NCI-H526 treated with DMSO at 0.1 percent for 48 hours (cell line): ENCODE measurements at regions not wholly inside any gene's neighbourhood (a gene's known extent, or its start where the extent isn't known, plus 50 kb on each side); places are given as distances from the start of the nearest gene placed in this dataset.
"Not testable (repeated sequence)": the region's sequence is repeated elsewhere in the genome, so short reads cannot be mapped to it uniquely, and the experiment has no call there.

Source experiments
- DNase-seq: peaks from one replicate; lab custom pipeline; 2025; lab: John Stamatoyannopoulos, UW

DNA sequence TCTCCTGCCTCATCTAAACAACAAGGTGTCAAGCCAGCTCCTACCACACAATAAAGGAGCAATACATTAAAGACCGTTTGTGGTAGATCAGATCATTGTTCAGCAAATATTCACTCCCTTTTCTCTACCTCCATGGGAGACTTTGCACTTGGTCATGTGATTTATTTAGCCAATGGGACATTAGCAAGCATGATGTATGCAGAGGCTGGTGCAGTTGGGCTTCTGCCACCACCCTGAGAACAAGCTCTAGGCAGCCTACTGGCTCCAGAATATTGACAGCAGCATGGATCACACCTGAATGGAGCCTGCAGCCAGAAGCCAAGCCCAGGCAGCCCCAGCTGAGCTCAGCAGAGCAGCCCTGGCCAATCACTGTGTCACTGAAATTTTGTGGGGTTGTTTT lies 99.4 kb upstream of the UBE2E2 start:
- DNase-seq: no peak

DNA sequence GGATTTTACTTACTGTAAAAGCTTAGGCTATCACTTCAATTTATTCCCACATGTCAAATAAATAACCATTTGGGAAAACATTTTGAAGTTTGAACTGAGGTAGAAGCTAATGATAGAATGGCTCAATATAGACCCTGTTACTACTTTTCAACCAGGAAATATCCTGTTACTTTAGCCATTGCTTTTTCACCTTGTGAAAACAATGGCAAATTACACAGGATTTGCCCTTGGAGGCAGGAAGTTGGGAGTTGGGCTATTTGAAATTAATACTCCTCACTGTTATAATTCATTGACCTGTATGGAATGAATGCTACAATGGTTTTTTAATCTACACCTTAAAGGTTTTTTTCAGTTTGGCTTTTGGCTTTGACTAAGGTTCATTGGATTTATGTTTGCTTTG lies 98.1 kb upstream of the UBE2E2 start:
- no peak for DNase-seq

DNA sequence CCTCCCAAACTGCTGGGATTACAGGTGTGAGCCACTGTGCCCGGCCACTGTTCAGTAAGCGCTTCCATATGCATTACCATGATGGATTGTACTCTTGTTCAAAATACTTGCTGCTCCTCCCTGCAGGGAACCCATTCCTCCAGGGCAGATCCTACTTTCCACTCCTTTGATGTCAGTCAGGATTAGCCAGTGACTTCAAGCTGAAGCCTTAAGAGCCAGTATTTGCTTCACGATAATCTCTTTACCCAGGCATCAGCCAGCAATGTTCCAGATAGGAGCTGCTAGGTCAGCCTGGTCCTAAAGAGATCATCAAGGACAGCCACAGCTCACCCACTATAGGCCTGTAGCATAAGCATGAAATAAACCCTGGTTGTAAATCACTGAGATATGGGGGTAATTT lies 96.5 kb upstream of the UBE2E2 start:
- DNase-seq: no peak

DNA sequence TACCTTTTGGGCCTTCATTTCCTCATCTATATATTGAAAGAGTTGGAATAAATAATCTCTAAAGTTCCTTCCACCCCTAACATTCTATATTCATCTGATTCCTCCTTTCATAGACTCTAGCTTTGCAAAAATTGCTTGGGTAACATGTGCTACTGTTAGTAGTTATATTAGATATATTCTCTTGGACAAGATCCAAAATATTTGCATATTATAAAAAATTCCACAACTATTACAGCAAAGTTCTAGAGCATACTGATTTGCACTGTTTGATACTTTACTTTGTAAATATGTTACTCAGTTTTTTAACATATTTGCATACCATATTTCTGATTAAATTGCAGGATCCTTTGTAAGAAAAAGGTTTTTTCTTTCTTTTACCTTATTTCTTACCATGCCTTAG lies 95.9 kb upstream of the UBE2E2 start:
- no peak for DNase-seq

DNA sequence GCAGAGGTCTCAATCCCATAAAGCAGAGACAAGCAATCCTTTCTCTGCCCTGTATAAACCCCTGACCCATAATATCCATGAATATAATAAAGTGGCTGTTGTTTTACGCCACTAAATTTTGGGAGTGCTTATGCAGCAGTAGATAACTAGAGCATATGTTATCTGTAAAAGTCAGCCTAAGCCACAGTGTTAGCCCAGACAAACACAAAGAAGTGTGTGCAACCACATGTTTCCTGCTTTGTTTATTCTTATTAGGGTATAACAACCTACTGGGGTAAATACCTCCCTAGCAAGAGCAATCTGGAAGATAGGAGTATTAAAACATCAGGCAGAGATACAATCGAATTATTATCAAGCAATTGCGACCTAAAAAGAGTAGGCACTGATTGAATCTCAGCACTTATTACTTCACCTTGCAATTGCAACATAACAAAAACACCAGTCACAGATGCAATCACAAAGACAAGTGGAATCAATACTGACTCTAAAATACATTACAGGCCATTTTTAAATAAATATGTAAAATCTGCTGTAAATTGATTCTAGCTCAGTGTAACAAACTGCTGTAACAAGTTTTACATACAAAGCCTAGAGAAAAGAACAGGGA lies 94.6 kb upstream of the UBE2E2 start:
- DNase-seq: no peak

DNA sequence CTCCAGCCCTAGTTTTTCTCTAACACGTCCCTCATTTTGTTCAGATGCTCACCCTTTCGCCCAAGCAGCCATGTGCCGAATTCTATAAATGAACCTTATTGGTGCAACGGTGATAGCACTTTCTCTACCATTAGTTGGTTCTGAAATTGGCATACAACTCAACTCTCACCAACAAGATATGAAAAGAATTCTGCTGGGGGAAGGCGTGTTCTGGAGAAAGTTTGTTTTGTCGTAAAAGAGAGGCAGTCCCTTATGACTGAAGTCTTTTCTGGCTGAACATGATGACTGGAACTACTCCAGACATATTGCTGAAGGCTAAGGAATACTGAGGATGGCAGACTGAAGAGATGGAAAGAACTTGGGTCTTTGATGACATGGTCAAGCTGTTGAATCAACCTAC lies 91.8 kb upstream of the UBE2E2 start:
- no peak for DNase-seq

DNA sequence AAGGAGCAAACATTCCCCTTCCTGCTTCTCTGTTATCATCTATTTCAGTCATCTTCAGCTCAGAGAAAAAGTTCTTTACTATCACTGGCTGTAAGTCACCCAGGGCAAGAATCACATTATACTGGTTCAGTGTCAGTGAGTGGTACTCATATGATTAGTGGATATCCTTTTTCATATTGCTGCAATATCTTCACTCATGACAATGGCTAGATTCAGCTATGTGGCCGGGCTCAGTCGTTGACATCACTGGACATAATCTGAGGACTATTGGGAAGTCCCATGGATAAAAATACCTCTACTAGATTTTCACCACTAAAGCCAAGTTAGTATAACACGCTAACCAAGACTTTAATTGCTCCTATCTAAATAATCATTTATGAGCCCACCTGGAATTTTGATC lies 91.3 kb upstream of the UBE2E2 start:
- DNase-seq: no peak

DNA sequence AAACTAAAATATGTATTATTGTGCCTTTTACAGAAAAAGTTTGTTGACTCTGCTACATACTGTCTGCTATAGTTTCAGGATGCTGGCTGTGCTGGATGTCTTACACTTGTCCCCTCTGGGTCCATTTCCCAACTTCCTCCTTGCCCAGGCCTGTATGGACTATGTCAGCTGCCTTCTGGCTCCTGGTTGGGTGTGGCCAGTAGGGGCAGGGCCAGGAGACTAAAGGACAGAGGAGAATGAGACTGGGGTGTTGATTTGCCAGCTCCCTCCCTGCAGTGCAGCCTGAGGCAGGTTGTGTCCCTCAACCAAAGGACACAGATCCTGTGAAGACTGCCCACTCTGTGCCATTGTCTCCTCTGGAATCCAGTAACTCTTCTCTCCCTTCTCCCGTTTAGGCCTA lies 90.6 kb upstream of the UBE2E2 start:
- no peak for DNase-seq

DNA sequence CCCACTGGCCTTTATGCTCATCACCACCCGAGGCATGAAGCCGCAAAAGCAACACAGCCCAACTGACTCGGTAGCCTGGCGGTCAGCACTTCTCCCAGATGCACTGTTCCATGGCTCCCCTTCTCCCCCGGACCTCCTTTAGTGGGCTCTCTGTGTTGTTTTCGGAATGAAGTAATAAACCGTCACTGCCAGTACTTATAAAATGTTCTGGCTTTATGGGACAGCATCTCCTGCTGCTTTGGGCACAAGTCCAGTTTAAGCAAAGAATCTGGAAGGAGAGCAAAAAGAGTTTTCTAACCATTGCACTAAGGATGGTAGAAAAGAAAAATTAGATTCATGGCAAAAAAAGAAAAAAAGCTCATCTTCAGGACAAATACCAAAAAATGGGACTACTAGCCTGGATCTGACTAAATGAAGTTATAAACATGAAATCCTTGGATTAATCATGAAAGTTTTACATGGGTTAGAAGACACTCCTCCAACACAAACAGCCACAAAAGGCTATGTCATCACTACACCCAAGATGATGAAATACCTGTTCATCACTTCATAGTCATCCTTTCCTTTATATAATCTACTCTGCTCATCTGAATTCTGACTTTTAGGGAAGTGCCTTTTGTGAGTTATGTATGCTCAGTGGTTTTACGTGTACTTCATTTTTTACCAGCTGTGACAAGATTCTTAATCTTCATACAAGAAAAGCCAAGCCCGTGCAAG lies 89.5 kb upstream of the UBE2E2 start:
- no peak for DNase-seq

DNA sequence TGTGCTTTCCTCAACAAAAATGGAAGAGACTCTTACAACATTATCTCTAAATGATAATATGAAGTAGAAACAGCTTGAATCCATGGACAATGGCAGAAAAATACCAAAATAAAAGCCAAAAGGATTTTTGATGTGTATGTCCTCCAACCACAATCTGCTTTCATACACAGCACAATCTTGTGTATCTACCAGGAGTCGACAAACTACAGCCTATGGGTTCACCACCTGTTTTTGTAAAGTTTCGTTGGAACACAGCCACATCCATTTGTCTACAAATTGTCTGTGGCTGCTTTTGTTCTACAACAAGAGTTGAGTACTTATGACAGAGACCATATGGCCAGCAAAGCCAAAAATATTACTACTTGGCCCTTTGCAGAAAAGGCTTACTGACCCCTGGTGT lies 88.7 kb upstream of the UBE2E2 start:
- DNase-seq: no peak

DNA sequence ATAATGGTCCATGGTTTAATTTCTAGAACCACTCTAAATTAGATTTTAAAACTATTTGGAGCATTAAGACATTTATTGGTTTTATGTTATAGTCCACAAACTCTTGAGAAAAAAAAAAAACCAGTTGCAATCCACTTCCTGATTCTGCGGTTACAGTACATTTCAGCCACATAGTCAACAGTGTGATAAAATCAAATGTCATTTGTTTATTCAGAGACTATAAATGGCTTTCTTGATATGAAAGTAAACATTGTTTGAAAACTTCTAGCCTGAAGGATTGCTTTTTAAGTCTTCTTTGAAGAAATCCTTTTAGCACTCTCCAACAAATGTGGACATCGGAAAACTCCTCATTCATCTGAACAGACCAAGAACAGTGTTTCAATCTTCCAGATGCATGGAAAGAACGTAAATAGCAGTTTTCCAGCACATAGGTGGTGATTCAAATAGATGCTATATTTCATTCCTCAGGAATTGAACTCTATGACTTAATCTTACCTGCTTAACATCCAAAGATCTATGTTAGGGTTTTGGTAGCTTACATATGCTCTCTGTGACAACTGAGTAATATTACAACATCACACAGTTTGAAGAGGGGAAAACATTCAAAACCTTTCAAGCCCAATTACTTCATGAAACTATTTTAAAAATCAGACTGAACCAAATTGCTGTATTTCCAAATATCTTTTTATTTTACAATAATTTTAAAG lies 87.8 kb upstream of the UBE2E2 start:
- DNase-seq: peak; percentile 47

DNA sequence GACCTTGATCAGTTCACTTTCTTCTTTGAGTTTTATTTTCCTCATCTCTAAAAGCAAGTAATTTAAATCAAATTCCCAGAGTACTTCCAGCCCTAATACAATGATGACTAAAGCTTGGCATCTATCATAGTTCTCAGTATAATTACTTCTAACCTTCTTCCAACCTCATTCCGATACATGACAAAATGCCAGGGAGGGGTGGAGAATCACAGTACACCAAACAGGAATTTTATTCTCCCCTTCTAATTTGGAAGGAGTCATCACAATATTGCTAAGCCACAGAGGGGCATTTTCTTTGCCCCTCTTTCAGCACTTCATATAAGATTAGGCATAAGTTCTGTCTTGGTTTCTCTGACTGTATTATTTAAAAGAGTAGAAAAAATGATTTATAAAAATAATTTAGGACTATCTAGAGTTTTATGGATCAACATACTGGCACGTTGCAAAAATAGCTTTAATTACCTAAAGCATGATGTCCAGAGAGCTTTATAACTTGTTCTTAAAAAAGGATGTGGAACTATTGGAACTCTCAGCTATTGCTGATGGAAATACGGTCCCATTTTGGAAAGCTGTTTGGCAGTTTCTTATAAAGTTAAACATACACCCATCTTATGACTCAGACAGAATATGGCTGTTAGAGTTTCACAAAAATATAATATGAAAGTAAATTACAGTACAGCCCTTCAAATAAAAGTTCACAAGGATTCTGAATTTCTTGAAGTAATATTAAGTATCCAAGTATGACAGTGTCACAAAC lies 86.9 kb upstream of the UBE2E2 start:
- DNase-seq: no peak

DNA sequence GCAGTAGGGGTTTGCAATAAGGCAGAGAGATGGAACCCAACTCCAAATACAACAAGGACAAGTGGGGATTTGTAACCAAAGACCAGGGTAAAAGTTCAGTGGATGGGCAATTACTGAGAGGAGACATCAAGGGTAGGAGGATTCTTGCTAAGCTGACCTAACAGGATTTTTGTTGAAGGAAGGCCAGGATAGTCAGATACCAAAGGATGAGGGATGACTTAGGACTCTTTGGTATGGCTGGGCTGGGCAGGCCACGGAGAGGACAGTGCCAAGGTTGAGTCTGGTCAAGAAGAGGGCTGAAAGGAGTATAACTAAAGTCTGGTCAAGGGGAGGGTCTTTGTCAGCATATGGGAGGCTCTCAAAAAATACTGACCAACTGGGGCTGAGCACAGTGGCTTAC lies 85.3 kb upstream of the UBE2E2 start:
- DNase-seq: no peak

DNA sequence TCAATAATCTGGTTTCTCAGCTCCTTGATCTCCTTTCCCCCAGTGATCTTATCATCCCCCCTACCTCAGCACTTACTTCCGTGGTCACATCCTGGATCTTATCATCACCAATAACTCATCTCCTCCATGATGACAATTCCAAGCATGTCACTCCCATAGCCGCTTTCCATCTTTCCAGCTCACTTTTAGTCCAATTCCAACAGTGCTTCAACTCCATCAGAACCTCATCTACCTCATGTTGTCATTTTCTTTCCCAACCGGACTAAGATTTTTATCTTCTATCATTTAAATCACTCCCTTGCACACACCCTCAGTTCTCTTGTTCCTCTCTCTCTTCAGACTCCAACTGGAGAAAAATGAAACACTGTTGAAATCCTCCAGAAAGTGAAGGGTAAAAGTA lies 75.9 kb upstream of the UBE2E2 start:
- DNase-seq: no peak

DNA sequence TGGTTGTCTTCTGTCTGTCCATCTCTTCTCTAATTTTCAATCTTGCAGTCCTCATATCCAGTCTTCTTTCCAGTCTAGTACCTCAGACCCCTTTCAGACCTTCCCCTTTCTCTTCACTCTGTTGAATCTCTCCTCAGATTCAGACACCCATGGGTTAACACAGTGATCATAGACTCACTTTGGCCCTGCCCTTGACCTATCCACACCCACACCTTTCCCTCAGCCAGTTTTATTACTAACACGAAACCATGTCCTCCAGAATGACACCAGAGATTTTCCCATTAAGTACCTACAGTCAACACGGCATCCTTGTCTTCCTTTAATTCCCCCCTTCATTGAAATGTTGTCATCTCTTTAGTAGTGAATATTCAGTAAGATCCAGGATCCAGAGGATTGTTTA lies 74.5 kb upstream of the UBE2E2 start:
- DNase-seq: no peak

DNA sequence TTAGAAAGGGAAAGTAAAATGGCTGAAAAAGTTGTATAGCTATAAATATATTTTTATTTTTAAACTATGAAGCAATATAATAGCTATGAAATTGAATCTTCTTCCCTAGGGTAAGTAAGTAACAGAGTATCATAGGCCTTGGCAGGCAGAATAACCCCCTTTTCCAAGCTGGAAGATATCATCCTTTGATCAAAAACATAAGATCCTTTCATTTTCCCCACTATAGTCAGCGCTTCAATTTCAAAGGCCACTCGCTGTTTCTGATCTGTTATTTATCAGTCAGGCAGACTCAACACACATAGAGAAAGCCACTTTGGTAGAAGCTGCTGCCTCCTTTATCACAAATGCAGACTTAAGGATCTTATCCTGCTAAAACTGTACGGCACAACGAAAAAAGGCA lies 74.0 kb upstream of the UBE2E2 start:
- no peak for DNase-seq

DNA sequence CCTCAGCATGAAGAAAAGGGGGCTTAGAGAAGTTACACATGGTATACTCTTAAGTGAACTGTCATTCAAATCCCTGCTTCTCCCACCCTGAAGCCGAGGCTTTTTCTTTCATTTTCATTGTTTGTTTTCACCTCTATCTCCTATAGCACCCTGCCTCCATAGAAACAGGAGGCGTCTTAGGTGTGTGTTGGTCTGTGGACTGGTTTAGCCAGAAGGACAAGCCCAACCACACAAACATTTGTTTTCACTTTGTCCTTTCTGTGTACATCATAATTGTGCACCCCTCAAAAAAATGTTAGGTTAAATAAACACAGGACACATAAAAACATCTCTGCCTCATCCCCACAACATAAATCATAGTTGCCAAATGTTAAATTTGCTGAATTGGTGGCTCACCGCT lies 73.3 kb upstream of the UBE2E2 start:
- no peak for DNase-seq

DNA sequence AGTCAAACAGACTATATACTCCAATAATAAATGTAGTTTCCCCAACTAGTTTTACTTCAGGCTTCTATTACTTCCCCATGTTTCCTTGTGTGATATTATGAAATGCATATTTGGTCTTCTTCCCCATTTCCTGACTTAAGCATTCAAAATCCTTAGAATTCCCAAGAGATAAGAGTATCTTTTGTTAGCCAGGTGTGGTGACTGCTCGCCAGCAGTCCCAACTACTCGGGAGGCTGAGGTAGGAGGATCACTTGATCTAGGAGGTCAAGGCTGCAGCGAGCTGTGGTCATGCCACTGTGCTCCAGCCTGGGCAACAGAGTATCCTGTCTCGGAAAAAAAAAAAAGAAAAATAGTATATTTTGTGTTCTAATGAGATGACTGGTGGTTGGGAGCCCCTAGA lies 72.7 kb upstream of the UBE2E2 start:
- no peak for DNase-seq

DNA sequence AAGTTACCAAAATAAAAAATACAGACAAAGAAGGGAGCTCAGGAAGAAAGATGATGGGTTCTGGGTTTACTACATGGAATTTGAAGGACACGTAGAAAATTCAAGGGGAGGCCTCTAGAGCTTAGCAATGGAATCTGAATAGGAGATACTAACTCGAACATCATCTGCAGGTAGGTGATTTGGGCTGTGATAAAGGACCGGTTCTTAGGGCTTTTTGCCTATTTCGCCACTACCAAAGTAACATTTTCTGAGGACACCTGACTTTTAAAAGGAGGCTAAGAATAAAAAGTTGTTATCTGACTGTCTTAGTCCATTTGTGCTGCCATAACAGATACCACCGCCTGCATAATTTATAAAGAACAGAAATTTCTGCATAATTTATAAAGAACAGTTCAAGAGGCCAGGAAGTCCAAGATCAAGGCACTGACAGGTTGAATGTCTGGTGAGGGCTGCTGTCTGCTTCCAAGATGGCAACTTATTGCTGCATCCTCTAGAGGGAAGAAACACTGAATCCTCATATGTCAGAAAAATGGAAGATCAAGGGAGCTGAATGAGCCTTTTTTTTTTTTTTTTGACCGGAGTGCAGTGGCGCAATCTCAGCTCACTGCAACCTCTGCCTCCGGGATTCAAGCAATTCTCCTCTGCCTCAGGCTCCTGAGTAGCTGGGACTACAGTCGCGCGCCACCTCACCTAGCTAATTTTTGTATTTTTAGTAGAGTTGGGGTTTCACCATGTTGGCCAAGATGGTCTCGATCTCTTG lies 67.9 kb upstream of the UBE2E2 start:
- DNase-seq: no peak

DNA sequence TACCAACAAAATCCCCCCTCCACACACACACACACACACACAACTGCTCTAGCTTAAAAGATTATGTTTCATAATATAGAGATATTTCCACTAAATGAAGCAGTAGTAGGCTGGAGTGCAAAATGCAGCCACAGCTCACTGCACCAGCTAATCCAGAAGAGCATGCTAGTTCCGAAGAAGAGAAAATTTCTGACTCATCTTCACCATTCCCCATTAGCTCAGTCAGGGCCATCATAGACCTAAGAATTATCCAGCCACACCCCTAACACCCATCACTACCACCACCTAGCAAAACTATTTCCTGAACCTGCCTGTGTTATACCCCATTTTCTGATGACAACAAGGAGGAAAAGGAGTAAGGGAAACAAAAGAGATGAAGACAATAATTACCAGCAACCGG lies 67.1 kb upstream of the UBE2E2 start:
- DNase-seq: no peak

DNA sequence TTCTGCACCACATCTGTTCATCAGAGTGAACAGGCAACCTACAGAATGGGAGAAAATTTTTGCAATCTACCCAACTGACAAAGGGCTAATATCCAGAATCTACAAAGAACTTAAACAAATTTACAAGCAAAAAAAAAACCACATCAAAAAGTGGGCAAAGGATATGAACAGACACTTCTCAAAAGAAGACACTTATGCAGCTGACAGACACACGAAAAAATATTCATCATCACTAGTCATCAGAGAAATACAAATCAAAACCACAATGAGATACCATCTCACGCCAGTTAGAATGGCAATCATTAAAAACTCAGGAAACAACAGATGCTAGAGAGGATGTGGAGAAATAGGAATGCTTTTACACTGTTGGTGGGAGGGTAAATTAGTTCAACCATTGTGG lies 59.1 kb upstream of the UBE2E2 start:
- not testable (repeated sequence) for DNase-seq

DNA sequence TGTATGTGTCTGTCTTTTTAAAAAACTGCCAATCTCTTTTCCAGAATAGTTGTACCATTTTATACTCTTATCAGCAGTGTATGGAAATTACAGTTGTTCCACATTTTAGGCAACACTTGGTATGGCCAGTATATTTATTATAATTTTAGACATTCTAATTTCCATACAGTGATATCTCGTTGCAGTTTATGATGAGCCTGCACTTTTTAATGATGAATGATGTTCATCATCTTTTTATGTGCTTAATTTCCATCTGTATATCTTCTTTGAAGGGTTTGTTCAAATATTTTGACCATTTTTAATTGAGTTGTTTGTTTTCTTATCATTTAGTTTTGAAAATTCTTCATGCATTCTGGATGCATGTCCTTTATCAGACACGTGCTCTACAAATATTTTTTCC lies 57.0 kb upstream of the UBE2E2 start:
- DNase-seq: peak; percentile 6
